HG02571 (cell line): ENCODE measurements at regions not wholly inside any gene's neighbourhood (a gene's known extent, or its start where the extent isn't known, plus 50 kb on each side); places are given as distances from the start of the nearest gene placed in this dataset.

Experiments used
- ATAC-seq: cut with Tn5 transposase; IDR thresholded peaks from one replicate; pipeline ENCODE4 v1.9.1; 2021; ENCODE audit warnings: mild to moderate bottlenecking, moderate library complexity; ENCODE audit not compliant: unreplicated experiment

DNA sequence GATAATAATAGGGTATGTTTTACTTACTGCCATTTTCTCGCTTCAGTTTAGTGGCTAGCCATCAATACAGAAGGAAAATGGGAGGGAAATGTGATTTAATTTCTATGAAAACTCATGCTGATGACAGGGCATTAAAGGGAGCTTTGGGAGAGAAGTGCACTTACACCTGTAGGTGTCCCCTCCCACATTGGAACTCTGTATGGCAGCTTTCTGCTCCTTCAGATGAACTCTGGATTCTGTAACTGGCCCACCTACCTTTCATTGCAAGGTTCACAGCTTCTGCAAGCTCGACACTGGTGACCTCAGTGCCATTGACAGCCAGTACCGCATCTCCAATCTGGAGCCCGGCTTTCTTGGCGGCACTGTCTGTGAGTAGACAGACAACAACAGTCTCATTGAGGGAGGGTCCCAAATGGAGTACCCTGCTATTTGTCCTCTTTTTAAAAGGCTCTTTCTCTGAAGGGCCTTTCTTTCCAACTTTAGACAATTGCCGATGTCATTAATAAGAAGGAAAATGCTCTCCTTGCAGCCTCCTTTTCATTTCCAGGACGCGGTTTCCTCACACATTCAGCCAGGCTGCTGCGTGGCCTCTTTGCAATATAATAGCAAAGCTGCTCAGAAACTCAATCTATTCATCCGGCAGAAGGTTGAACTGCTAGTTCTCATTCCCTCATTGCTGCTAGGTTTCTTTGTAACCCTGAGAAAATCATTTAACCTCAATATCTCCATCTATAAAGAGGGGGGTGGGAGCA is 63.6 kb downstream of the NUDT12 start:
- ATAC-seq: no peak

DNA sequence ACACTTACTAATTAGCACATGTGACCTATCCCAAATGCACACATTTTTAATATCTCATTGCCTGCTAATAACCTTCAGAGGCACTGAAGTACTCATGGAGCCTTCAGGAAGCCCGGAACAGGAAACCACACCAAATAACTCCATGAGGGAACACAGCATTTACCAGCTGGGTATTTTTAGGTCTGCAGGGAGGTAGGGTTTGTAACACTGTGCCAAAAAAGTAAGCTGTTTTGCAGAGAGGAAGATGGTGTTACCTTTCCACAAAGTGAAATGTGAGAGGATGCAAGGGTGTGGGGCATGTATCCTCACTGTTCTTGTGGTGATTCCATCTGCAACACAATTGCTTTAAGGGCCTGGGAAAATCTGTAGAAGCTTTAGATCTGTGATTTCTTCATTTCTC is 64.4 kb downstream of the NUDT12 start:
- no peak for ATAC-seq

DNA sequence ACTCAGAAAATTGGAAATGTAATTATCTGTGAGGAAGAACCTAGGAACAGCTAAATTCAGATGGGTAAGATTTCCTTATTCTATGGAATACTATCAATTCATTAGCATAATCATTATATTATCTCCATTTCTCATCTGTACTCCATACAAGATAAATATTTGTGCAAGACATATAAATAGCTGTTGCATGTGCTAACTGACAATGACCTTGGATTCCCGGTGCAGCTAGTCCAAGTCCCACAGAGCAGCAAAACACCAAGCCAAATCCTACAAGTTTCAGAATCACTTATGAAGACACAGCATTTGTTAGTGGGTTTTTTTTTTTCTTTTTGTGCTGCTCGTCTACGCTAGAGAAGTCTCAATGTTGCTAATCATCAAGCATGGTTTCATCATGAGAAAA is 64.8 kb downstream of the NUDT12 start:
- ATAC-seq: no peak

DNA sequence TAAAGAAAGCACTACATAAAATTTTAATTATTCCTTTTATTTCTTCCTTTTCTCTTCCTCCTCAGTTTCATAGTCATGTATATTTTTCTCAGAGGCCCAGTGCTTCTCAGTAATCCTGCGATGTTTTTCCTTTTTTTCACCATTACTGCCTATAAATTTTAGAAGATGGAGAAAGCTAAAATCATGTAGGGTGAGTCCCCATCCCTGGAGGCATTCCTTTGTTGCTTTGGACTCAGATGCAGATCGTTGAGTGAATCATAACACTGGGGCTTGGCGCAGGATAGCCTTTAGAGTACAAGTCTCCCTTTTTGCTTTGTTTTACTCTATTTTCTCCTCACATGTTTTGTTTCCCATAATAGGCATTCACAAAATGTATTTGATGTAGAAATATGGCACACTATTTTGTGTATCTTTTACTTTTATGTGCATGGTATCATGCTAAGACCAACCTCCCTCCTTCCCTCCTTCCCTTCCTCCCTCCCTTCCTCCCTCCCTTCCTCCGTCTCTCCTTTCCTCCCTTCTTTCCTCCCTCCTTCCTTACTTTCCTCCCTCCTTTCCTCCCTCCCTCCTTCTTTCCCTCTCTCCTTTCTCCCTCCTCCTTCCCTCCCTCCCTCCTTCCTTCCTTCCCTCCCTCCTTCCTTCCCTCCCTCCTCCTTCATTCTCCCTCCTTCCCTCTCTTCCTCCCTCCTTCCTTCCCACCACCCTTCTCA is 72.4 kb downstream of the NUDT12 start:
- no peak for ATAC-seq

DNA sequence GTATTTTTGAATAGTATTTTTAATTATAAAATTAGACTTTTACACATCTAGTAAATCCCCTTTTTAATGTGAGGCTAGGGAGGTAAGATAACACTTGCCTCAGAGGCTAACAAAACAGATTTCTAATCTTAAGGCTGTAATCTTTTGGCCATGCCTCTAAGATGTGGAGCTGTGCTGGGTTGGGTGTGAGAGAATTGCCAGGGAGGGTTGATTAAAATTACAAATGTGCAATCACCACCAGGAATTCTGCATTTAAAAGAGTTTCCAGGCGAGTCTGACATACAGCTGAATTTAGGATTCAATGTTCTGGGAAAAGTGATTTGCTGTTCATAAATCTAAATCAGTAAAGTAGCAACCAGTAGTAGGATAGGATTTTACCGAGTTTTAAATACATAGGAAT is 73.3 kb downstream of the NUDT12 start:
- ATAC-seq: no peak

DNA sequence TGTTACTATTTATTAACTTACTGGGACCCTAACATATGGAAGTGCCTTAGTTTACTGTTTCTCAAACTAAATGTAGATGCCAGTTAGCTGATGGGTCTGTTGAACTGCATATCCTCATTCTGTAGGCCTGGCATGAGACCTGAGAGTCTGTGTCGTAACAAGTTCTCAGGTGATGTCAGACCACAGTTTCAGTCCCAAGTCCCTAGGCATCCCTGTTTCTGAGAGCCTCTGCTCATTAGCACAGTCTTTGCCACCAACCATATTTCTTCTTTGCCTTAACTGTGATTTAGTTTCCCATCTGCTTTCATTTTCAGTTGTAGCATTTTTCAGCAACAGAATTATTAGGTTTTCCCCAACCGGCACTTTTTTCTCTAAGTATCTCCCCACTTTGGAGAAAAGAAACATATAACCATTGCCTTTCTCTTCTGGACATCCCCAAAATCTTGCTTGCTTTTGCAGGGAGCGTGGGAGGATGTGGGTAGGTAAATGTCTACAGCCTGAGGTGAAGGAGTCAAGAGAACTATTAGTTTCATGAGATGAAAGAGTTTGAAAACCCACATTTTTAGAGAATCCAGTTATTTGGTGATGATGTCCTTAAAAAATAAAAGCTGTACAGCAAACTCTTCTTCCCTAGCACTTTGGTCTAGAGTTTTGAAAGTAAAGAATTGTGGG is 74.6 kb downstream of the NUDT12 start:
- no peak for ATAC-seq

DNA sequence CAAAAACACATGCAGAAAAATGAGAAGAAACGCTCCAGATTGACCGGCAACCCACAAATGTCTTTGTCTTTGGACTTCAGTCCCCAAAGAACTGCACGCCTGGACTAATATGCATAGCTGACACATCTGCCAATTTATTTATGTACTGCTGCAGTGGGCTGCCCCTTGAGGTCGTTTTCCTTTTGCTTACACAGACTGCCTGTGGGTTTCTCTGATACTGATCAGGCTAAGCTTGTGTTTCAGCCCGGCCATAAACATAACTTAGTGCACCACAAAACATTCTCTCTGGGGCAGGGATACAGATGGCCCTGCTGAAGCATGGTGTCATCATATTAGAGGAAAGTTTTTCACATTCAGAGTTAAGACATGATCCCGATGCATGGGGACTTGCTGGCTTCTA is 75.4 kb downstream of the NUDT12 start:
- no peak for ATAC-seq

DNA sequence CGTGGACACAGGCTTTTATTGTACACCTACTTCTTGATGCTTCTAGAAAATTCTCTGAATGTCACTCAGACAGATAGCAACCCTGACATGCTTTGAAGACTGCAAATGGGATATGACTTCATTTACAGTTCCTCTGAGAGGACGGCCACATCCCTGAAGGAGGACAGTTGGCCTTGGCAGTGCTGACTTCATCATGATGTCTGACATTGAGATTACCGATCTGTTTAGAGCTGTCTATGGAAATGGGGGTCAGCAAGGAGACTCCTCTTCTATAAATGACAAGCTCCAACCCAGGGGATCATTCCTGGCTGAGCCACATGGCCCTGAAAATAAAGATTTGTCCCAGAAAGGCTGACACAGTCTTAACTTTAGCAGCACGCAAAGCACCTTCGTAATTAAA is 75.8 kb downstream of the NUDT12 start:
- no peak for ATAC-seq

DNA sequence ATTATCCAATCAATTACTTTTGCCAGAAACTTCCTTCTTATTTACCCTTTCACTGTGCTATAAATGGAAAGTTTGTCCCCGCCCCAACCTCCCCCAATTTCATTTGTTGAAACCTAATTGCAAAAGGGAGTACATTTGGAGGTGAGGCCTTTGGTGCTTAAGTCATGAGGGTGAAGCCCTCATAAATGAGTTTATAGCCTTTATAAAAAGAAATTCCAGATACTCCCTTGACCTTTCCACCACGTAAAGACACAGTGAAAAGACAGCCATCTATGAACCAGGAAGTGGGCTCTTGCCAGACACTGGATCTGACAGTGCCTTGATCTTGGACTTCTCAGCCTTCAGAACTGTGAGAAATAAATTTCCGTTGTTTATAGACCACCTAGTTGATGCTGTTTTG is 82.3 kb downstream of the NUDT12 start:
- ATAC-seq: no peak

DNA sequence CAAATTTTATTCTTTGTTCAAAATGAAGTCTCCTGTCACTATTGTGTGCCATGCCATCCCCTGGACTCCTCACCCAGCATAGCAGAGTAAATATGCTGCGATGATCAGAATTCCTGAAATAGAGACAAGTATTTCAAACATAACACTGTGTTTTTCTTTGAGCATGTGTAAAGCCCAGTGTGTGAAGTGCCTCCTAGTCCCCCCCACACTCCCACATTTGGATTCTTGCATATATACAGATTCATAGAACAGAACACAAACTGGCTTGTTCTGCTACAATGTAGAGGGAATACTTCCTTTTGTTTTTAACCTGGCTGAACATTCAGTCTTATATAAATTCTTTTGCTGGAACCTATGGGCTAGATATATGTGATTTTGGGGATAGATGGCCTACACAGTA is 84.9 kb downstream of the NUDT12 start:
- no peak for ATAC-seq

DNA sequence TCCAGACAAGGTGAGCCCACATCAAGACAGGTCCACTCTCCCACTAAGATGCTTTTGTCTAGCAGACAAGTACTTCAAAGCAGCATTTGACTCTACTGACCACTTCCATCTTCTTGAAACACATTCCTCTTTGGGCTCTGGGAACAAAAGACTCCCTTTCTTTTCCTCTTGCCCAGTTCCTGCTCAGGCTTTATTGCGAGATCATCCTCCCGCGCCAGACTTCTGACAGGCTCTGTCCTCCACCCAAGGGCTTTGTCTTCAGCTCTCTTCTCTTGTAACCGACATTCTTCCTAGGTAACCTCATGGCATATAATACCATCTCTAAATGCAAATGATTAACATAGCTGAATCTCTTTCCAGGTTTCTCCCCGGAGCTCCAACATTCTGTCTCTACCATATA is 85.8 kb downstream of the NUDT12 start:
- ATAC-seq: no peak

DNA sequence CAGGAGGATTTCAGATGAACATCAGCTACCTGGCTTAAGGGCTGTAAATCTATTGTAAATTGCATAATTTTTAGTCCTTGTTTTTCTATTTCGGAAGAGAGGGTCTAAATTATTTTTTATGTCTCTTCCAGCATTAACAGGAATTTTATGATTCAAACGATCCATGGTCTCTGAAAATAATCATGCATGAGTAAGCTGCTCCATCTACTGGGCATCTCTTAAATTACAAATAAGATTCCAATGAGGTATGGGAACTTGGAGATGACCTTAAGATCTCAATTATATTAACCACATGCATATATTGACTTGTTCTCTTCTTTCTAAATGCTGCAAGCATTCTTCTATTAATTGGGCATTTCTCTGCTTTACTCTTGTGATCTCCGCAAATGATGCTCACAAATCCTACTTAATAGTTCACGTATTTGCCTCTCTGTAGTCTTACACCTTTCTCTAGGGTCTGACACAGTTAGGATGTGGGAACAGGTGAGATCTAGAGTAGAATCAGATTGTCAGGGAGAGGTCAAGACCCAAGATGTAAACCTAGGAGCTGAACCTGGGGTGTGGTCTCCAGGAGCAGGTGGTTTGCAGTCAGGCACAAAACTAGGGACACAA is 86.9 kb downstream of the NUDT12 start:
- ATAC-seq: no peak

DNA sequence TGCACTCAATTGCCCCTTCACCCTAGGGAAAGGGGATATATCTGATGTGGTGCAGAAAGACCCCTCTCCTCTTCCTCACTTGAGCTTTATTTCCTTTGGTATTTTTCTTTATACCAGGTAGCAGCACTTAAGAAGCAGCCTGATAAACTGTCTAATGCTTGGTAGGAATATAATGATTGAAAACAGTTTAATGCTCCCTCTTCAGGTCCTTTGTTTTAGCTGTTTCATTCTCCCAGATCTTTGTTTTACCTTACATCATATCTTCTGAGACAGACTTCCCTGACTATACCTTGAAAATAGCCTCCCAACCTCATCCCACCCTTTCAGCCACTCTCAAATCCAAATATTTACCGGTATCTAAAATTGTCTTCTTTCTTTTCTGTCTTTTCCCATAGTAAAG is 87.9 kb downstream of the NUDT12 start:
- ATAC-seq: no peak

DNA sequence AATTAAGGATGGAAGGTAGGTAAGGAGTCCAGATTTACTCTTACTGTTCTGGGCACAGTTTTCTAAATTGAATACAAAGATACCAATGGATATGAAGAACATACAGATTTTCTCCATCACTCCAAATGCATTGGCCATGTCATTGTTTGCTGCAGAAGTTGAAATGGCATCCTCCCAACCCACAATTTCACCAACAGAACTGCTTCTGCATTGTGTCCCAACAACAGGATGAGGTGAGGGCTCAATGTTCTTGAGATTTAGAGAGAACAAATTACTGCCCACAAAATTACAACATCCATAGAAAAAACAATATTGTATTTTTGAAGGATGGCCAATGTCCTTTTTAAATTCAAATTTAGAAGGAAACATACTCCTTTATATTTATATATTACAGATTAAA is 88.9 kb downstream of the NUDT12 start:
- no peak for ATAC-seq

DNA sequence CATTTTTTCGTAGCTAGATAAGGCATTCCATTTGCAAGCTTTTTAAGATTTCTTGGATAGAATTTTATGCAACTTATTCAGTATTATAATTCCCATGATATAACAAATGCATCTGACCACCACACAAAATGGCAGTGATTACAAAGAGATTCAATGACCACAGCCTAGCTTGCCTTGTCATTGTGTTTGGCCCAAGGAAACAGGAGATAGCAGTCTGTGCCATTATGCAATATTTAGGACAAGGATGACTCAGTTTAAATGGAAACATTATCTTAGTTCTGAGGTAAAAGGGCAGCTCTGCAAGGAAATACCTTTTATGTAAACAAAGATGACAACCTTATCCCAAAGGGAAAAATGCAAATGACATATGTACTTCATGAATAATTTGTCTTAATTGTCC is 89.8 kb downstream of the NUDT12 start:
- no peak for ATAC-seq

DNA sequence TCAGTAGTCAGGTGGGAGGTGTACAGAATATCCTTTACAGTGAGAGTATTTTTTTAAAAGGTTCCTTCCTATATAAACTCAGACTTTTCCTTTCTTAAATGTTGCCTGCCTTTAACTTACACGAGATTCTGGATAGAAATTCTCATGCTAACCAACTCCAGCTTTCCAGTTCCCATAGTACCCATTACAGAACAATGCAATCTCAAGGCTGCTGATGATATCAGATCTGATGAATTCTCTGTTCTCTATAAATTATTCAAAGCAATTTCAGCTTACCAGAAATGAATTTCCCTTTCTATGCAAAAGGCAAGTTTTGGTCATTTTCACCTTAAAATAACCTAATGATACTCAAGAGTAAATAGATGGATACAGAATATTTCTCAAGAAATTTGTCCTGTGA is 90.3 kb downstream of the NUDT12 start:
- ATAC-seq: no peak

DNA sequence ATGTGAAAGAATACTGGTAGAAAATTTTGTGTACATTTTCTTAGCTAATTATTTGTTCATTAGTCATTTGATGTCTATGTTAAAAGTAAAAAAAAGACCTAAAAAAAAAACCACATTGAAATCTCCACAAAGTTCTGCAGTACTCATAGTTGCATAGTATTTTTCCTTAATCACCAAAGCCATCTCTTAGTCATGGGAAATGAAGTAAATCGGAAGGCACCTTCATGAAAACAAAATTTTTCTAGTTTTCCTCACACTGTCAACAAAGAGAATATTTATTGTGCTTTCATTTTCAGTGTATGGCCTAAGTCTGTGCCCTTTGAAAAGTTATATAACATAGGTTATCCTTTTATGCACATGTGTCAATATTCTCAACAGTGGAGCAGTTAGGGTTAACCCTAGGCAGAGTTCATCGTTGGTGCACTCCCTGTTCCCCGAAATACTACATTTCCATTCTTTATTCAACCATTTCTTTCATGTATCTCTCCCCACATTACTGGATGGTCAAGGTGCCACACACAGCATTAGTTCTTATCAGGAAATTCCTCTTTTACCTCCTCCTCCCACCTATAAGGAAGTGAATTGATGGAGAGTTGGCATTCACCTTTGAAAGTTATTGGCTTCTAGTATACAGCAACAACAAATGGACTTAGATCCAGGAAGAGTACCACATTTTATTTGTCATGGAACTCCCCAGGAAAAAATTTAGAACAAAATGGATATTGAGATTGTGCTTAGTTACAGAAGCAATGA is 93.1 kb downstream of the NUDT12 start:
- no peak for ATAC-seq

DNA sequence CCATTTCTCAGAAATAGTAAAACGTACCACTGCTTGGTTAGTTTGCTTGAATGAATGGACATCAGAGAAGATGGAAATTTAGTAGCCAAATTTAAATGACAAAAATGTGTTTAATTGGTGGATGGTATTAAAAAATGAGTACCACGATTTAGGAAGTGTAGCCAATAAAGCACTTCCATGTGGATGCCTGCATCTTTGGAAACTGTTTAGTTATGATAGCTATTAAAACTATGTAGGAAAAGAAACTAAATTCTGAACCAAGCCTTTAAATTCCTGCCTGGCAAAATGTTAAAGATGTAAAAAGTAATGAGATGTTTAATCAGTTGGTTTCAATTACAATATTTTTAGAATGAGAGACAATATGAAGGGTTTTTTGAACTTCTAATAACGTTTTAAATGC is 94.8 kb downstream of the NUDT12 start:
- no peak for ATAC-seq

DNA sequence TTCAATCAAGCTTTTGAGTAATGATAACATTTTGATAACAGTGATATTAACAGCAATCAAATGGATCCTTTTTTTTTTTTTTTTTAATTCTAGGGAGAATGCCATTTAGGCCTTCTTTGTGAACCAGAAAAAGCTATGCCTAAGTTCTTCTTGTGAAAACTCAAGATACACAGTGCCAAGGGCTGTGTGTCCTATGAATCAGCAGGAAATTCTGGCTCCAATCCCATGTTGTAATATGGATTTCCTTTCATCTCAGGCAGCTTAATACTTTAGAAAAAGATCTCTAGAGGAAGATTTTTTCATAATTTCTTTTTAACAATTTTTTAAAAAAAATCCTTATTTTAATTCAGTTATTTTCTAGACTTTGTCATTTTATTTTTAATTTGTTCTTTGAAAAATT is 96.1 kb downstream of the NUDT12 start:
- ATAC-seq: no peak

DNA sequence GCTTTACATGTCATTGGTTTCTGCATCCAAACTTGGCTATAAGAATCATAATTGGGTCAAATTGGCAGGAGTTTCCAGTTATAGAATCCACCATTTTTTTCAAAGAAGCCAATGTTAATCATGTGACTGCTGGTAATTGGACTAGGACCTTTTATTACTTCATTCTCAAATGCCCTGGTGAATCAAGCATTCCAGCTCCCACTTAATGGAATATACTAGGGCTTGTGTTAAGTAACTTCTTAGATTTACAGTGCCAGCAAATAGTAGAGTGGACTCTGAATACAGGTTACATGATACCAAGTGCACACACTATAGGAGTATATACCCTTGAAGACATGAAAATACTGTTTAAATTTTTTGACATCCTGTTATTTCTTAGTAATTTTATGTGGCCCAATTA is 96.7 kb downstream of the NUDT12 start:
- ATAC-seq: no peak

DNA sequence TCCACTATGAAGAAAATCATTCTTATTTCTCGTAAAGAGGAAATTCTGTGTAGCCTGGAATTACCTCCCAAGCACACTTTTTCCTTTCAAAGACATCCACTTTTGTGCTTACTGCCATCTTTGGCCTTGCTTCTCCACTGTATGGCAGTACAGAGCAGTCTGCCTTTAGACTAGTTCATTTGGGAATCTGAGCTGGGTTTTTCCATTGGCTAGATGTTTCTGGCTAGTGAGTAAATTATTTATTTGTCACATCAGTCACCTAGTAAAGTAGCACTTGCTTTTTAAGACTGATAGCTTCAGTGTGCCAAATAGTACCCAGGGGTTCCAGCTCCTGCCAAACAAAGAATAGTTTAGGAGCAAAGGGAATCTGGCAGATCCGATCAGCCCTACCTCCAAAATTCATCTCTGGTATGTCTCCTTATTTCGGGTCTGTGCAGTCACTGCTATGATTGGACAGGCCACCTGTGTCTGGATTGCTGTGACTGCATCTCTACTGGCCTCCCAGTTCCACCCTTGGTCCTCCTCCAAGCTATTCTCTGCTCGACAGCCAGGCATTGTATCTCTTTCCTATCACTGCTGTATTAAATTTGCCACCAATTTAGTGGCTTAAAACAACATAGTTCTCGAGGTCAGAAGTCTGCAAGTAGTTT is 97.6 kb downstream of the NUDT12 start:
- ATAC-seq: no peak
